GM21447 (cell line): ENCODE measurements at regions not wholly inside any gene's neighbourhood (a gene's known extent, or its start where the extent isn't known, plus 50 kb on each side); places are given as distances from the start of the nearest gene placed in this dataset.

Experiments
- ATAC-seq: cut with Tn5 transposase; IDR thresholded peaks from one replicate; pipeline ENCODE4 v1.9.1; 2021; ENCODE audit not compliant: unreplicated experiment

DNA sequence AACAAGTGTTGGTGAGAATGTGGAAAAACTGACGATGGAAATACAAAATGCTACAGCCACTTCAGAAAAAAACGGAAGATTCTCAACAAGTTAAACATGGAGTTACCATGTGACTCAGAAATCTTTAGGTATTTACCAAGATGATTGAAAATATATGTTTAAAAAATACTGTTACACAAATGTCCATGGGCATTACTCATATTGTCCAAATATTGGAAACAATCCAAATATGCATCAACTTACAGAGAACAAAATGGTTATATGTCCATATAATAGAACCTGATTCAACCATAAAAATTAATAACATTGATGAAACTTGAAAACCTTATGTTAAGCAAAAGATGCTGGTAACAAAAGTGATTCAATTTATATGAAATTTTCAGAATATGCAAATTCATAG is 1057.7 kb upstream of the TMEM132C start:
- no peak for ATAC-seq

DNA sequence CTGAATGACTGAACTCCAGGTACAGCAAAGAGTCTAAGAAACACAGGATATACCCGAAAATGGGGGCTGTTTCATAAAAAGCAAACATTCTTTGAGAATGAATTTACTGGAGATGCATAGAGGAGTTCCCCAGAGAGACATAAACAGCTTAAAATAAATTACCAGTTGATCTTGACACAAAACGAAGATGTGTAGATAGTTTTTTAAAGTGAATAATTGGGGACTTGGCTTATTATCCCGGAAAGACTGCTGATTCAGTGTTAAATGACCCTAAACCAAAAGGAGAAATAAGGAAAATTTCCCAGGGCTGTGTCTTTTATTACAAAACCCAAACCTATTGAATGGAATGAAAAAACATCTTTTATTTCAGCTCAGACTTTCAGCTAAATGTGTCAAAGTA is 1052.8 kb upstream of the TMEM132C start:
- no peak for ATAC-seq

DNA sequence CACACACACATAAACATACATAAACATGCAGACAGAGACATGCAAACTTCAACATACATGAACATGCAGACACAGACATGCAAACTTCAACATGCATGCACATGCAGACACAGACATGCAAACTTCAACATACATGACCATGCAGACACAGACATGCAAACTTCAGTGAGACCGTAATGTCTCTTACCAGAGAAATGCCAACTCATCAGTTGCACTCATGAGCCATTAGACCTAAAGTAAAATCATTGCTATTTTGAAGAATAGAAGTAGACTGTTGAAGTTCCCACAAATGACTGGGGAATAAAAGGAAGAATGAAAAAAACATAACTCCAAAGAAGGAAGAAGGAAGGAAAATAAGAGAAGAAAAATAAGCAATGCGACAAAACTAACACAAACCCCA is 1044.0 kb upstream of the TMEM132C start:
- ATAC-seq, result no peak

DNA sequence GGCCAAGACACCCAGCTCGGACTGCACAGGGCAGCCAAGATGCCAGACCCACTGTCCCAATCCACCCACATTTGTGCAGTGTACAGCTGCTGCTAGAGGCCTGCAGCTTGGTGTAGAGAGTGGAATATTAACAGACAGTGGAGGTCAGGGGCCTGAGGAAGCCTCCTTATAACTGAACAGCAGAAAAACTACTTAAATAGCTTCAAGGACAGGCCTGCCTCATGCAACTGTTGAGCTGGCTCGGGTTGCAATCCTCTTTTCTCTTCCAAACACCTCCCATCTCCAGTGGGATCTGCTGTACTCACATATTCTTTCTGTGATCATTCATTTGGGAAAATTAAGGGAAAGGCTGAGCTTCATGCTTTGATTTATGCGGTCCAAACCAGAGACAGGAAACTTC is 1043.2 kb upstream of the TMEM132C start:
- no peak for ATAC-seq

DNA sequence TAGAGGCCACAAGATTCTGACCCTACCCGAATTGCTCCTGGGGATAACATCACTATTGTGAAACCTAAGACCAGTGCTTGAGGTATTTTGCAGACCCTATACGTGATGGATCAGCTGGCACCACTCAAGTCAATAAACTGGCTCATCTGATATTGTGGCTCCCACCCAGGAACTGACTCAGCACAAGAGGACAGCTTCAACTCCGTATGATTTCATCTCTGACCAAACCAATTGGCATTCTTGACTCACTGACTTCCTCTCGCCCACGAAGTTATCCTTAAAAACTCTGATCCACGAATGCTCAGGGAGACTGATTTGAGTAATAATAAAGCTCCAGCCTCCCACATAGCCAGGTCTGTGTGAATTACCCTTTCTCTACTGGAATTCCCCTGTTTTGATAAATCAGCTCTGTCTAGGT is 1036.1 kb upstream of the TMEM132C start:
- no peak for ATAC-seq

DNA sequence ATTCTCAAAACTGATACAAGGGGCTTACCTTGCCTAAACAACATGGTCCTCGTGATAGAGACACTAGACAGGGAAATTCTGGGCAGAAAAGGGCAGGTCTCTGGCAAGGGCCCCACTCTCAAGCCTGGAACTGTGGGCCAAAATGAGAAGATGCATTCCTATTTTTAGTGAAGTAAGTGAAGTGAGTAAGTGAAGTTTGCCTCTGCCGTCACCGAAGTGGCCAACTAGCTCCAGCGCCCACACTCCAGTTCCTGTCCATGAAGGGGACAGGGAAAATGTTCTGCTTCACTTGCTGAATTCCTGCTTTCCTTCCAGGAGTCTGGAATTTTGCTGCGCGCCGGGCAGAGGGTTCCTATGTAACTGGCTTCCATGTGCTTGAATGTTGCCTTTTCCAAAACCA is 1035.6 kb upstream of the TMEM132C start:
- no peak for ATAC-seq

DNA sequence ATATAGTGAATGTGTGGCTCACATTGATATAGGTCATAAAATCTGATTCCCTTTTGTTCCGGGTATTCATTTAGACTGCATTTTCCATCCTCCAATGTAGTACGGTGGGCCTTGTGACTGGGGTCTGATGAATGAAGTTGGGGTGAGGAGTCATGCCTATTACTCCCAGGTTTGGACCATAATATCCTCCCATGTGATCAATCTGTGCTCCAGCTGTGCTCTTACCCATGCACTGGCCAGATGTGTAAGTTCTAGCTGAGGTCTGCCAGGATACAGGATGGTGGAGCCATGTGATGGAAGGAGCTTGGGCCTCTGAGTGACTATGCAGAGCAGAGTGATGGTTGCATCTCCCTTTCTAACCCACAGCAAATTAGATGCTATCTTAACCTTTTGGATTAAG is 1034.0 kb upstream of the TMEM132C start:
- no peak for ATAC-seq

DNA sequence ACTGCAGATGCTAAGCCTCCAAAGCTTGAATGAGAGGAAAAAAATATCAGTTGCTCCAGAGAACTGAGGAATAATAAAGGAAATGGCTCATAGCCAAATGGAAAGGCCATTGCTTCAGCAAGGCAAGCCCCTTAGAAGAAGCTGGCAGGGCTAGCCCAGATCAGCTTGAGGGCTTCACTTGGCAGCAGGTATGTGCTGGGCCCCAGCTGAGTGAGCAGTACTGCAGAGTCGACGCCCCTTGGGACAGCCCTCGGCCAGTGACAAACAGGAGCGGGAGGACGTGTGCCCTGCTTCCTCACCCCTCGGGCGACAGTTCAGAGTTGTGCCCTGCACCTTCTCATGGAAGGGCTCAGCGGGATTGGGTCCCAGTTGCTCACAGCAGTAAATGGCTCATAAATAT is 1031.2 kb upstream of the TMEM132C start:
- no peak for ATAC-seq

DNA sequence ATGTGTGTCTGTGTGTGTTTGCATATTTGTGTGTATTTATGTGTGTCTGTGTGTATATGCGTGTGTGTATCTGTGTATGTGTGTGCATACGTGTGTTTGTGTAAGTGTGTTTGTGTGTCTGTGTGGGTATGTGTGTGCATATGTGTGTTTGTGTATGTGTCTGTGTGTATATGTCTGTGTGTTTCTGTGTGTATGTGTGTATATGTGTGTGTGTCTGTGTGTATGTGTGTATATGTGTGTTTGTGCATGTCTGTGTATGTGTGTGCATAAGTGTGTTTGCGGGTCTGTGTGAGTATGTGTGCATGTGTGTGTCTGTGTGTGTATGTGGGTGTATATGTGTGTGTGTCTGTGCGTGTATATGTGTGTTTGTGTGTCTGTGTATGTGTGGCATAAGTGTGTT is 1030.5 kb upstream of the TMEM132C start:
- ATAC-seq, result no peak

DNA sequence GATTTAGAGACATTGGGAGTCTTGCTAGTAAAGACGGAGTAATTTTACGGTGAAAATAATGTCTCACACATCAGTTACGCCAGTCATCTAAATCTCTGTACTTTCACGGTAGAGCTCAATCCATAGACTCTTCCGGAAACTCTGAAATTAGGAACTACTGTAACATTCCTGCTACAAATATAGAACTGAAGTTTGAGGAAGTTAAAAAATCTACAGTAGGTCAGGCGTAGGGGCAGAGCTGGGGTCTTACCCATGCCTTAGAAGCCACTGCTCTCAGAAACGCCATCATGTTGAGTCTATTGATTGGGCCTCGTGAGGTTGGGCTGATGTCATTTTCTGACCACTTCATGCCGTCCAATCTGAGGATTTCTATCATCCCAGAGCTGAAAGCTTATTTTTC is 1029.8 kb upstream of the TMEM132C start:
- ATAC-seq, result no peak

DNA sequence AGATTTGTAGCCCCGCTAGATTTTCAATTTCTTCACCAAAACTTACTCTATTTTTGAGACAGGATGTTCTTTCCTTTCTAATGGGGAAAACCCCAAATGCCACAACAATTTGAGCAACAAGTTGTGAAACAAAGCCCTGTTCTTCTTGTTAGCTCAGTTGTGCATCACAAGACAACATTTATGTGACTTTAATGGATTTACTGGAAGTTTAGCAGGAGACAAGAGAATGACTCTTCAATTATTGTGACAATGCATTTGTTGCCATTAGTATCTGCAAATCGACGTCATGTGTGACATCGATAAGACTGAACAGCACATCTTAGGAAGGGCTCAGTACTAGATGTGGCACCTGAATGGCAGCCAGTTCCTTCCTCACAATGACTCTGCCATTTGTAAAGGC is 1028.9 kb upstream of the TMEM132C start:
- ATAC-seq, result no peak

DNA sequence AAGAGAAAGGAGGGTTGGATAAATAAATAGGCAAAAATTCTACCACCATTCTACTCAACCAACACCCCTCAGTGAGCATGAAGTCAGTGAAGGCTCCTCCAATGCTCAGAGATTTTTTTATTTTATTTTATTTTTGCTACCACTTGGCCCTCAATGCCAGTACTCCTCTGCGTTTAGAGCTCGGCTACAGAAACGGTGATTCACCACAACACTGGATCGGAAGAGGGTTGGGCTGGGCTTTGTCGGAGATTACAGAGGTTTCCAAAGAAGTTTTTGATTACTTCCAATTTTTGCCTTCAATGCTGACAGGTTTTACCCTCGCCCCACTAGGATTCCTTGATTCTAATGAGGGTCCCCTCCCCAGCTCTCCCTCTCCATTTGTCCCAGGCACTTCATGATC is 1027.2 kb upstream of the TMEM132C start:
- ATAC-seq, result no peak

DNA sequence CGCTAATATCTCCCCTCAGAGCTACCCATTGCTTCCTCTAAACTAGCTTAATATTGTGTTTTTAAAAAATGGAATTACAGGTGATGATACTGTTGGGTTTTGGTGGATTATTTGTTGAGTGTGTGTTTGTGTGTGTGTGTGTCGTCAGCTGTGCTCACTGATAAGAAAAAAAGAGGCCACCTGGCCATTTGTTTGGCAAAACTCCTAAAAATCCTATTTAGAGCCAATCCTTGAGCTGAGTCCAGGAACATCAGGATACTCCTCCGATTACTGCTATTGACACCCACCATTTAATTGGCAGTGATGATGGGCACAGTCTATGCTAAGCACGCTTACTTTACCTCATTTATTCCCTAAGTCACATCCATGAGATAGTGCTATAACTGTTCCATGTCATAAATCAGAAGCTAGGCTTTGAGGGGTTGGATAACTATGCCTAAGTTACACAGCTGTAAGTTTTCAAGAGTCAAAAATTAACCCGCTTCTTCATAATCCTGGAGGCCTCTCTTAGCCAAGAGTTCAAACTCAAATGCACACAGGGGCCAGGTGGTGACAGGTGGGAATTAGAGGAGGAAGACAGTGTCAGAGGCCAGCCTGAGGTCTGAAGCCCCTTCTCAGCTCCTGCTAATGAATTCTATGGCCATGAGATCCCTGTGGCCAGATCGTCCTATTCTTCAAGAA is 1026.6 kb upstream of the TMEM132C start:
- ATAC-seq, result no peak

DNA sequence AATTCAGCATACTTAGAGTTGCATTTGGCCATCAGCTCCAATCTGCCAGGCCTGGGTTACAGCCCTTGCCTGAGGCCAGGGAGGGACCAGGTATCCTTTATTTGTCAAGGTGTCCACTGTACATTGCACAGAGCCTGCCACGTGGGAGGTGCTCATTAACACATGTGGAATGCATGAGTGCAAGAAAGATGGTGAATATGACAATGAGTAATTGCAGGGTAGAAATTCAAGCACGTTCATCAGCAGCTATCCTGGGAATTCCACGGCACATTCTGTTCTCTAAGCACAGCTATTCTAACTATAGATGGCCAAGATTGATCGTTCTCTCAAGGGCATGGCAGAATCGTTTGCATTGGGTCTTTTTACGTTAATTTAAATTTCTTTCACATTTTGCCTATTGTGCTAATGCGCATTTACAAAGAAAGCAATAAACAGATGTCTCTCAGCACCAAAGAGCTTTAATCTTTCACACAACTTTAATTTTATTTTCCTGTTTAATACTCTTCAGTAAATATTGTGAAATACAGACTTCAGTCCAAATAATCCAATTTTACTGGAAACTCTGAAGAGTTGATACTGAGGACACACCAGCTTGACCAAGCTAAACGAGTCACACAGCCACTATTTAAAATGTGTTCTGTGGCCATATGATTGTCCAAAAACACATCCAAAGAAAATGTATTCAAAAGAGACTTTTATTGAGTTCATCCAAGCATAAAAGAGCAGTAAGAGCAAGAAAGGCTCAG is 1025.7 kb upstream of the TMEM132C start:
- ATAC-seq, result no peak

DNA sequence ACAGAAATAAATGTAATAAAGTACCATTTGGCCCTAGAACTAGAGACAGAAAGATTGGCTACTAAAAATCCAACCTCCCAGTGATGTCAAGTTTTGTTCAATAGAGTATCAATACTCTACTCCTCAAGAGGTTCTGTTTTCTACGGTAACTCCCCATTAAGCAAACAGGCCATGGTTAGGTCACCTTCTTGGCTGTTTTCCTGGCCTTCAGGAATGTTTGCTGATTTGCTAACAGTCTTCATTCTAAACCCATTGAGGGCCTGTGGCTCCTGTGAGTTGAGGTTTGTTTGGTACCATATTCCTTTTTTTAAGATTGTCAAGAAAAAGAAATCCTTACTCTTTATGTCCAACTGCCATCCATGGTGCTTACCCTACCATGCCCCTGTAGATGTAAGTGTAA is 1022.0 kb upstream of the TMEM132C start:
- no peak for ATAC-seq

DNA sequence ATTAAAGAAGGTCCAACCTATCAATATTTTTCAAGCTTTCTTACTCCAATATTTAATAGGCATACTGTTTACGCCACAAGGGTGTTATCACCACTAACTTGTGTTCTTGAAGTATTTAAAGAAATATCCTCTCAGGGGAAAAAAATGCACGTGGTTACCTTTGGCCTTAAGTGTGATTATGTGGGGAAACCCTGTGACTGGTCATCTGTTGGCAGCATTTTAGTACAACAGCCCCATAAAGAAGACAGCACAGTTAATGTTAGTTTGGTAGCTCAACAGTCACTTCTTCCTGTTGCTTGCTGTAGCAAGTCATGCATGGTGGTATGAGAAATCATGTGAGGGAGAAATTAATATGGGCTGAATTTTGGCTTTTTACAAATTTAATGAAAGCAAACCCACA is 1021.5 kb upstream of the TMEM132C start:
- no peak for ATAC-seq

DNA sequence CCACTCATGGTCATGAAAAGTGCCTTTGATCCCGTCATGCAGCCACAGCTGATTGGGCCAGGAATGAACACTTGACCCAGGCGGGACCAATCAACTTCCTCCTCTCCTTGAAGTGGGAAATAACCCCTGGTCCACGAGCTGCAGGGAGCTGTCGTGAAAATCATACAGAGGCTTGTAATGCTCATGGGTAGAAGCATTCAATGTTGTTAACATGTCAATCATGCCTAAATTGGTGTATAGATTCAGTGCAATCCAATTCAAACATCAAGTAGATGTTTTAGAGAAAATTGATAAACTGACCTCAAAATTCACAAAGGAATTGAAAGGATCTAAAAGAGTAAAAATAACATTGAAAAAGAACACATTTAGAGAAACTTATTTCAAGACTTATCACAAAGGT is 1019.0 kb upstream of the TMEM132C start:
- no peak for ATAC-seq

DNA sequence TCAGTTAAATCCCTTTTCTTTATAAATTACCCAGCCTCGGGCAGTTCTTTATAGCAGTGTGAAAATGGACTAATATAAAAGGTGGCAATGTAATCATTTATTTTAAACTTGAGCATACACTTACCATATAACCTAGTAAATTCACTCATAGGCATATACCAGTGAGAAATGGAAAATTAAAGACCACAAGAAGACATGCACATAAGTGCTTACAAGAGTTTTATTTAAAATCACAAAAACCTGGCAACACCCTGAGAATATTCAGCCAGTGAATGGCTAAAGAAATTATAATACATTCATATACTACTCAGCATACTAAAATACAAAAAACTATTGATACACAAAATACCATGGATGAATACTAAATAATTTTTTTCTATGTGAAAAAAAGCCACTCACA is 1017.5 kb upstream of the TMEM132C start:
- ATAC-seq, result no peak

DNA sequence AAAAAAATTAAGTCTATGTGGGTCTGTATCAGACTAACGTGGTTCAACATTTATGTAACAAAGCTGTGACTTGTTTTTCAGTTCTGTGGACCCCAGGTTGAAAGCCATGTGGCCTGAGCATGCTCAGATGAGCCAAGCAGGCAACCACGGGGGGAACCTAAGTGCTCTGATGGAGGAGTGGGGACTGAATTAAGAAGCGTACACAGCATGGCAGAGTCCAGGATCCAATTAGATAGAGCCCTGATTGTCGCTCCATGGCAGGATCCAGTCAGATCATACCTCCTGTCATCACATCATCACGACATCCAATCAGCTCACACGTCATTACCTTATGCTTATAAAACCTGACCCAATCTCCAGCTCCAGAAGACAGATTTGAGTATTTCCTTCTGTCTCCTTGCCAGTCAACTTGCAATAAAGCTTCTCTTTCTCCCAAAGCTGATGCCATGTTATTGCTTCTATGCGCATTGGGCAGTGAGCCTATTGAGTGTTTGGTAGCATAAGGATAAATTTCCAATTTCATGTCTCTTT is 1013.1 kb upstream of the TMEM132C start:
- no peak for ATAC-seq

DNA sequence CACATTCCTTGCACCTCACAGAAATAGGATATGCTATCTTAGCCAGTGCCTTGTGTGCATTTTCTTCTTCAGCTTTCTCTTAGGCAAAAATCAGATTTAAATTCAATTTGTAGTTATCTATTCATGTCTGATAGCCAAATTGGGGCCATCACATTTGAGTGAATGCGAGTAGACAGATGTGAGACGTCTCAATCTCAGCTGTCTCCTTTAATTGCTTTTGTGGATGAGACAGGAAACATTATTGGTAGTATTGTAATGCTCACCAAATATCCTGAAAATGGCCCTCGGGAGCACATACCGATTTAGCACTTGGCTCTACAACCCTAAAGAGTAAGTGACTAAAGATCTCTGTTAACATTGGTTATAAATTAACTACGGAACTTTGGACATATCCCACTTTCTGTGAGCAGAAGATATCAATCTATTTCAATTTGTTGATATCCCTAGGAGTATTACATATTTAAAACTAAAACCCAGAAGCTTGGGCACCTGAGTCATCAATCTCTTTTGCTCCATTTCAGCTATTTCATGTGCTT is 1012.5 kb upstream of the TMEM132C start:
- no peak for ATAC-seq

DNA sequence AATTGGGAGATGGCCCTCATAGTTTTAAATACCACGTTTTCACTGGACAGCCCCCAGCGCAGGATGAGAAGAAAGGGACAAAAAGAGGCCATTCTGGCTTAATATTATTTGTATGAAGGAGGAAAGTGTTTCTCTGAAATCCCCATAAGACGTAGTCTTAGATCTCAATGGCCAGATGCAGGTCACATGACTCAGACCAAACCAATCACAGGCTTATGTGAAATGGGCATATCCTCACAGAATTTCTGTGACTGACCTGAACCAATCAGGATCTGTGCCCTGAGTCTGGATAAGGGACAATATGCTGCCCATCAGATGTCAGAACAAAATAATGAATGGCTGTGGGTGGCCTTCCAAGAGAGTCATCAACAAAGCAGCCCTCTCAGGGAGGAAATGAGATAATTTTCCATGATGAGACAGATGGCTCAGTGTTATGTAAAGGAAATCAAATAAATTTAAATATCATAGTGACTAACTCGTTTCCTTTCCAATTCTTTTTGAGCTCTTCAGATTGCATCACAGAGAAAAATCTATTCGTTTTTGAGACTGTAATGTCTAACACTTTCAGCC is 1009.5 kb upstream of the TMEM132C start:
- ATAC-seq, result no peak

DNA sequence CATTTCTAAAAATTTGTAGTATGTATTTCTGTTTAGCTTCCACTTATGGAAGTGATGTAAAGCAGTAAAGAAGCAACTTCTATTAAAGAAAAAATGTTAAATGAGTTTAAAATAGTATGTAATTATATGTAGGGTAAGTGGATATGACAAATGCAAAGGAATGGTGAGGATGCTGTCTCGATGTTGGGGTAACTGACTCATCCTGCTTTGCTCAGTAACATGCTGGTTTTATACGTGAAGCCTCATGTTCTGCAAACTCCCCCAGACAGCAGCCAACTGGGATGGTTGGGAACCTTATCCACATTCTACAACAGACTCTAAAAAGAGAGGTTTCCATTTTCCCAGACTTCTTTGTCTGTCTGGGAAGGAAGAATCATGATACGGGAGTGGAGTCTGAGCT is 1006.4 kb upstream of the TMEM132C start:
- no peak for ATAC-seq
